ENCODE measurements at regions not wholly inside any gene's neighbourhood (a gene's known extent, or its start where the extent isn't known, plus 50 kb on each side); places are given as distances from the start of the nearest gene placed in this dataset.

DNA sequence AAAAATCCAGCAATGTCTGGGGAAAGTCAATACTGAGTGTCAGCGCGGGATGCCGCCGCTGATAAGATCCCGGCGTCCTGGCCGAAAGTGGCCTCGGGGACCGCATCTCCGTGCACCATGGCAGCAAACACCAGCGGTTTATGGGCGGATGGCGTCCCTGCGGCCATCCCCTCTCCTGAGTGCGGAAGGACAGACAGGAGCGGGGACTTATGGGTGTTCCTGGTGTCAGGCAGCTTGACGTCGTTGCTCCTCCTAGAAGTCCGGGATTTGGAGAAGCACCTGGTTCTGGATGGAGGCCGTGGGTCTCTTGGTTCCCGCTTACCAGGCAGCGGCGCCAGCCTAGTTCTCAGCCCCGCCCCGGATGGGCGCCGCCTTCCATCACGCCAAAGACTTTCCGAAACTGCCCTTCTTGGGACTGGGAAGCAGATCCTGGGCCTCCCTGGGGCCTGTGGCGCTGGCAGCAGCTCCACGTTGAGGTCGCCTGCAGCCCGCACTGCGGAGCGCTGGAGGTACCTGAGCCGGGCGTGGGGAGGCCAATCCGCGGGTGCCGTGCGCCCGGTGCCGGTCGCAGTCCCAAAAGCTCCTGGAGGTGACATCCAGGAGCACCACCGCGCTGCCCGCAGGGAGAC, 119.1 kb downstream of the CCDC74A start:
- Histone ChIP-seq H2BK12ac (ENCODE audit: low read depth, low read length) (no peak overlapping the region), H3K56ac (replicated peaks; ENCODE audit: insufficient read length, low read depth, low read length) (no peak overlapping the region), H3K4me3 (ENCODE audit: extremely low read depth in 1 of 4, insufficient read depth in 2 of 4, low read depth in 3 of 4, low read length in 4 of 4) (no peak overlapping the region), H3K79me1 (ENCODE audit: low read depth, low read length) (no peaks in the 10 kb centered on the region), H4K8ac (ENCODE audit: extremely low read depth, insufficient read depth, low read length) (no peak overlapping the region), H3K9ac (replicated peaks in 1 of 4; ENCODE audit: extremely low read depth in 1 of 4, low read depth in 3 of 4, low read length in 3 of 4) (no peak overlapping the region), H3K14ac (ENCODE audit: insufficient read length) (no peak overlapping the region), H3K36me3 (ENCODE audit: control insufficient read depth in 2 of 4, insufficient read depth in 4 of 4, low read length in 3 of 4) (no peaks in the 10 kb centered on the region), H4K91ac (replicated peaks; ENCODE audit: insufficient read length, low read length) (no peak overlapping the region), H4K20me1 (replicated peaks in 1 of 2; ENCODE audit: control insufficient read depth in 1 of 2, insufficient read depth in 2 of 2, low read length in 2 of 2) (peaks cover 0 to 2% of the 10 kb centered on the region in 2 experiments), H3K4ac (replicated peaks; ENCODE audit: insufficient read length, low read depth, low read length) (no peak overlapping the region), H3K79me2 (ENCODE audit: control insufficient read depth in 1 of 2, insufficient read depth in 2 of 2, low read length in 2 of 2) (no peaks in the 10 kb centered on the region), H2BK5ac (ENCODE audit: low read depth, low read length) (no peak overlapping the region), H3K27me3 (replicated peaks in 1 of 4; ENCODE audit: control insufficient read depth in 3 of 4, extremely low read depth in 1 of 4, insufficient read depth in 3 of 4, low read length in 3 of 4) (no peaks in the 10 kb centered on the region), H3K23me2 (ENCODE audit: low read depth, low read length) (no peaks in the 10 kb centered on the region), H2AK5ac (ENCODE audit: low read depth, low read length) (no peak overlapping the region), H3K27ac (ENCODE audit: low read depth, low read length) (no peak overlapping the region), H3K23ac (ENCODE audit: insufficient read length) (no peak overlapping the region), H3K9me3 (ENCODE audit: insufficient read depth in 2 of 2, low read depth in 1 of 2, low read length in 1 of 2) (no peaks in the 10 kb centered on the region; a peak in 1 of 4 replicates), H4K5ac (ENCODE audit: insufficient read length, low read depth, low read length) (no peak overlapping the region), H2BK20ac (ENCODE audit: low read length) (no peak overlapping the region), H2BK120ac (replicated peaks; ENCODE audit: low read depth, low read length) (no peak overlapping the region), H2AFZ (ENCODE audit: low read length) (no peak overlapping the region), H3K4me2 (ENCODE audit: insufficient read depth in 1 of 2, low read depth in 2 of 2, low read length in 2 of 2) (no peak overlapping the region), H3K4me1 (replicated peaks in 1 of 4; ENCODE audit: control insufficient read depth in 3 of 4, insufficient read depth in 4 of 4, low read length in 3 of 4) (no peaks in the 10 kb centered on the region), H2BK15ac (ENCODE audit: low read length) (no peak overlapping the region), H3K18ac (ENCODE audit: extremely low read depth, low read length) (no peak overlapping the region)
- CTCF ChIA-PET (ENCODE audit: partially characterized antibody) = no interaction called here
- 90% methylated on average over 42 of the region's 47 CpGs; no CpG with 5 or more reads in 1 of the 2 experiments for WGBS, 2 experiments (ENCODE audit: extremely low coverage in 1 of 2, insufficient coverage in 1 of 2, insufficient read length in 1 of 2, insufficient replicate concordance in 2 of 2, low coverage in 1 of 2, low lambda C conversion rate in 2 of 2, missing lambda C conversion rate in 1 of 2)
- no peak for FAIRE-seq
- DNase-seq (ENCODE audit: low read depth in 1 of 2, low spot score in 2 of 2) = no peak
- TF ChIP-seq RNF2 (IDR thresholded peaks at IDR 0.05; ENCODE audit: borderline replicate concordance, low read depth, low read length, missing control alignments, poor library complexity, severe bottlenecking) = no peak
- TF ChIP-seq FOSL1 (IDR thresholded peaks at IDR 0.05; ENCODE audit: insufficient read depth, low read depth, low read length) = no peak
- TF ChIP-seq CREB1 (IDR thresholded peaks at IDR 0.05) = no peak
- TF ChIP-seq SP4 (IDR thresholded peaks at IDR 0.05; ENCODE audit: low read length) = no peak
- no peak for TF ChIP-seq NRF1 (IDR thresholded peaks at IDR 0.05; ENCODE audit: low read depth, low read length)
- TF ChIP-seq TEAD4 (IDR thresholded peaks at IDR 0.05; ENCODE audit: low read depth, low read length) = no peak
- TF ChIP-seq PHF8 (conservative IDR thresholded peaks at IDR 0.05; ENCODE audit: low read depth, low read length) = no peak
- no peak for TF ChIP-seq KDM1A (IDR thresholded peaks at IDR 0.05; ENCODE audit: borderline replicate concordance, low read length)
- TF ChIP-seq SP2 (IDR thresholded peaks at IDR 0.05; ENCODE audit: low read length) = no peak
- TF ChIP-seq SP1 (IDR thresholded peaks at IDR 0.05; ENCODE audit: low read depth, low read length) = no peak
- TF ChIP-seq JUND (IDR thresholded peaks at IDR 0.05; ENCODE audit: low read length) = no peak
- POLR2A ChIA-PET (ENCODE audit: partially characterized antibody) = no interaction called here
